HCT116 (cell line): ENCODE measurements at regions not wholly inside any gene's neighbourhood (a gene's known extent, or its start where the extent isn't known, plus 50 kb on each side); places are given as distances from the start of the nearest gene placed in this dataset.

Experiments used
- CEBPB ChIP-seq: IDR thresholded peaks from 2 replicates; pipeline ENCODE4 v1.6.1; 2012; ENCODE audit warnings: low read depth
- CTCF ChIP-seq, 3 experiments: fragments of 200-600 bp in 1 of 3; sonication (generic) in 1 of 3; IDR thresholded peaks in 2 of 3; conservative IDR thresholded peaks in 1 of 3; 2 replicates each; pipeline ENCODE4 v1.5.1; 2012 to 2017; ENCODE audit warnings: low read depth in 2 of 3, low read length in 2 of 3, antibody characterized with exemption in 1 of 3, borderline replicate concordance in 1 of 3, control low read depth in 1 of 3, mild to moderate bottlenecking in 1 of 3, mixed read lengths in 1 of 3, mixed run types in 1 of 3, moderate library complexity in 1 of 3; ENCODE audit not compliant: insufficient read depth in 1 of 3
- ELF1 ChIP-seq: IDR thresholded peaks from 2 replicates; pipeline ENCODE4 v1.6.1; 2012; ENCODE audit warnings: low read depth, borderline replicate concordance
- EZH2 ChIP-seq: fragments of 200-600 bp; sonication (generic); IDR thresholded peaks from 2 replicates; pipeline ENCODE4 v1.6.1; 2017; ENCODE audit warnings: antibody characterized with exemption, mixed run types
- JUND ChIP-seq: IDR thresholded peaks from 2 replicates; pipeline ENCODE4 v1.6.1; 2012
- MAX ChIP-seq: IDR thresholded peaks from 2 replicates; pipeline ENCODE4 v1.6.1; 2012
- POLR2A ChIP-seq: IDR thresholded peaks from 2 replicates; pipeline ENCODE4 v1.7.0; 2011; ENCODE audit warnings: borderline replicate concordance; ENCODE audit not compliant: insufficient read depth, insufficient read length; ENCODE audit errors: extremely low read depth
- POLR2AphosphoS5 ChIP-seq: IDR thresholded peaks from 2 replicates; pipeline ENCODE4 v1.6.1; 2011; ENCODE audit warnings: mild to moderate bottlenecking, low read depth, low read length, moderate library complexity
- TCF7L2 ChIP-seq: IDR thresholded peaks from 2 replicates; pipeline ENCODE4 v1.7.0; 2011; ENCODE audit warnings: borderline replicate concordance, inconsistent platforms; ENCODE audit not compliant: insufficient read depth, insufficient read length; ENCODE audit errors: extremely low read depth
- ZBTB33 ChIP-seq: IDR thresholded peaks from 2 replicates; pipeline ENCODE4 v1.6.1; 2011; ENCODE audit warnings: mild to moderate bottlenecking, low read length, moderate library complexity; ENCODE audit not compliant: insufficient replicate concordance; ENCODE audit errors: extremely low read depth
- ZNF274 ChIP-seq: fragments of 200-500 bp; sonication (Bioruptor generic); IDR thresholded peaks from 2 replicates; pipeline ENCODE4 v1.6.1; 2014; ENCODE audit warnings: mild to moderate bottlenecking, low read depth, low read length, inconsistent platforms

- no peak for TF ChIP-seq POLR2A
- no peak for TF ChIP-seq POLR2AphosphoS5
- no peak for TF ChIP-seq ZNF274
- TF ChIP-seq ZBTB33, result no peak
- TF ChIP-seq CTCF (IDR thresholded peaks at IDR 0.05 in 2 of 3, conservative IDR thresholded peaks at IDR 0.05 in 1 of 3; ENCODE audit: borderline replicate concordance in 1 of 3, insufficient read depth in 1 of 3, low read depth in 2 of 3, low read length in 2 of 3), result no peak
- TF ChIP-seq ELF1, result no peak
- TF ChIP-seq CEBPB, result no peak
- no peak for TF ChIP-seq JUND
- no peak for TF ChIP-seq MAX
- no peak for TF ChIP-seq EZH2
- TF ChIP-seq TCF7L2, result no peak
Observed at GRCh38 chr9:106358331-106358730, 504.6 kb upstream of the ZNF462 start.
